Duodenal mucosa (tissue), 2 donors: ENCODE measurements at regions not wholly inside any gene's neighbourhood (a gene's known extent, or its start where the extent isn't known, plus 50 kb on each side); places are given as distances from the start of the nearest gene placed in this dataset.

Source experiments
- H3K27ac ChIP-seq: one replicate; pipeline ENCODE4 v1.7.0; 2013; ENCODE audit warnings: low read depth, low read length
- H3K27me3 ChIP-seq, 2 donors: one replicate each; pipeline ENCODE4 v1.7.0; 2013; ENCODE audit warnings: low read length in 2 of 2, control low read depth in 1 of 2; ENCODE audit not compliant: insufficient read depth in 2 of 2, control insufficient read depth in 1 of 2
- H3K36me3 ChIP-seq, 2 donors: one replicate each; pipeline ENCODE4 v1.7.0; 2013; ENCODE audit warnings: low read length in 2 of 2, control low read depth in 1 of 2; ENCODE audit not compliant: insufficient read depth in 2 of 2, control insufficient read depth in 1 of 2
- H3K4me1 ChIP-seq, 2 donors: one replicate each; pipeline ENCODE4 v1.7.0; 2013; ENCODE audit warnings: low read length in 2 of 2, control low read depth in 1 of 2; ENCODE audit not compliant: insufficient read depth in 2 of 2, control insufficient read depth in 1 of 2
- H3K4me3 ChIP-seq, 2 donors: one replicate each; pipeline ENCODE4 v1.7.0; 2013; ENCODE audit warnings: low read length in 2 of 2, low read depth in 1 of 2
- H3K9ac ChIP-seq, 2 donors: one replicate each; pipeline ENCODE4 v1.7.0; 2013; ENCODE audit warnings: low read length in 2 of 2, low read depth in 1 of 2
- H3K9me3 ChIP-seq, 2 donors: one replicate each; pipeline ENCODE4 v1.7.0; 2013; ENCODE audit warnings: low read length in 2 of 2, control low read depth in 1 of 2; ENCODE audit not compliant: control insufficient read depth in 1 of 2

- no peaks in the 10 kb centered on the region for H3K4me1 ChIP-seq
- H3K9me3 ChIP-seq: no peaks in the 10 kb centered on the region
- no peak overlapping the region for H3K27ac ChIP-seq
- H3K36me3 ChIP-seq: no peaks in the 10 kb centered on the region
- H3K27me3 ChIP-seq: no peaks in the 10 kb centered on the region
- H3K4me3 ChIP-seq: no peak overlapping the region
- no peak overlapping the region for H3K9ac ChIP-seq
Observed at GRCh38 chr9:106632621-106633020, 230.3 kb upstream of the ZNF462 start.

- Histone ChIP-seq H3K27ac (no peak overlapping the region), H3K9ac (no peak overlapping the region), H3K36me3 (no peaks in the 10 kb centered on the region), H3K4me3 (no peak overlapping the region), H3K9me3 (no peaks in the 10 kb centered on the region), H3K4me1 (no peaks in the 10 kb centered on the region), H3K27me3 (no peaks in the 10 kb centered on the region)
Observed at GRCh38 chr9:106634183-106634582, 228.8 kb upstream of the ZNF462 start.

GRCh38 chr9:106634641-106635040 is 228.3 kb upstream of the ZNF462 start:
- no peaks in the 10 kb centered on the region for H3K27me3 ChIP-seq
- H3K27ac ChIP-seq: no peak overlapping the region
- H3K4me3 ChIP-seq: no peak overlapping the region
- no peaks in the 10 kb centered on the region for H3K4me1 ChIP-seq
- H3K9ac ChIP-seq: no peak overlapping the region
- H3K9me3 ChIP-seq: no peaks in the 10 kb centered on the region
- no peaks in the 10 kb centered on the region for H3K36me3 ChIP-seq

GRCh38 chr9:106637486-106637885 is 225.5 kb upstream of the ZNF462 start:
- Histone ChIP-seq H3K27me3 (no peaks in the 10 kb centered on the region), H3K36me3 (no peaks in the 10 kb centered on the region), H3K27ac (no peak overlapping the region), H3K9ac (no peak overlapping the region), H3K4me3 (no peak overlapping the region), H3K4me1 (no peaks in the 10 kb centered on the region), H3K9me3 (no peaks in the 10 kb centered on the region)

GRCh38 chr9:106639873-106640568 is 222.9 kb upstream of the ZNF462 start:
- H3K4me1 ChIP-seq: no peaks in the 10 kb centered on the region
- no peak overlapping the region for H3K4me3 ChIP-seq
- no peaks in the 10 kb centered on the region for H3K9me3 ChIP-seq
- H3K36me3 ChIP-seq: no peaks in the 10 kb centered on the region
- no peak overlapping the region for H3K27ac ChIP-seq
- no peaks in the 10 kb centered on the region for H3K27me3 ChIP-seq
- no peak overlapping the region for H3K9ac ChIP-seq

GRCh38 chr9:106643211-106643930 is 219.6 kb upstream of the ZNF462 start:
- no peak overlapping the region for H3K9ac ChIP-seq
- no peak overlapping the region for H3K4me3 ChIP-seq
- H3K27ac ChIP-seq: no peak overlapping the region
- H3K9me3 ChIP-seq: no peaks in the 10 kb centered on the region
- H3K36me3 ChIP-seq: no peaks in the 10 kb centered on the region
- no peaks in the 10 kb centered on the region for H3K4me1 ChIP-seq
- no peaks in the 10 kb centered on the region for H3K27me3 ChIP-seq

GRCh38 chr9:106644661-106645060 is 218.3 kb upstream of the ZNF462 start:
- H3K4me1 ChIP-seq: no peaks in the 10 kb centered on the region
- H3K4me3 ChIP-seq: no peak overlapping the region
- no peaks in the 10 kb centered on the region for H3K27me3 ChIP-seq
- H3K9me3 ChIP-seq: no peaks in the 10 kb centered on the region
- H3K36me3 ChIP-seq: no peaks in the 10 kb centered on the region
- no peak overlapping the region for H3K27ac ChIP-seq
- no peak overlapping the region for H3K9ac ChIP-seq

GRCh38 chr9:106648799-106649198 is 214.2 kb upstream of the ZNF462 start:
- Histone ChIP-seq H3K4me1 (no peaks in the 10 kb centered on the region), H3K27me3 (no peaks in the 10 kb centered on the region), H3K27ac (no peak overlapping the region), H3K36me3 (no peaks in the 10 kb centered on the region), H3K4me3 (no peak overlapping the region), H3K9ac (no peak overlapping the region), H3K9me3 (no peaks in the 10 kb centered on the region)

GRCh38 chr9:106649664-106650063 is 213.3 kb upstream of the ZNF462 start:
- Histone ChIP-seq H3K27me3 (no peaks in the 10 kb centered on the region), H3K4me3 (no peak overlapping the region), H3K27ac (no peak overlapping the region), H3K9ac (no peak overlapping the region), H3K36me3 (no peaks in the 10 kb centered on the region), H3K4me1 (no peaks in the 10 kb centered on the region), H3K9me3 (no peaks in the 10 kb centered on the region)

GRCh38 chr9:106653213-106653612 is 209.8 kb upstream of the ZNF462 start:
- no peak overlapping the region for H3K27ac ChIP-seq
- H3K4me1 ChIP-seq: no peaks in the 10 kb centered on the region
- no peaks in the 10 kb centered on the region for H3K9me3 ChIP-seq
- H3K4me3 ChIP-seq: no peak overlapping the region
- H3K27me3 ChIP-seq: no peaks in the 10 kb centered on the region
- no peak overlapping the region for H3K9ac ChIP-seq
- no peaks in the 10 kb centered on the region for H3K36me3 ChIP-seq
